ENCODE measurements at regions not wholly inside any gene's neighbourhood (a gene's known extent, or its start where the extent isn't known, plus 50 kb on each side); places are given as distances from the start of the nearest gene placed in this dataset.
A peak's percentile ranks its signal among the peaks of the same experiment; 100 is the strongest.

GRCh38 chr11:39374963-39375698 lies 2084.3 kb downstream of the LRRC4C start:
- Histone ChIP-seq H3K4me2 (ENCODE audit: insufficient read depth, insufficient read length, low read length) (no peak overlapping the region), H3K79me2 (ENCODE audit: insufficient read depth, low read length) (no peaks in the 10 kb centered on the region), H3K23ac (ENCODE audit: insufficient read length, low read depth, low read length) (no peak overlapping the region), H3K27ac (ENCODE audit: insufficient read length, low read depth, low read length) (no peak overlapping the region), H3K4me1 (ENCODE audit: insufficient read depth, low read length) (no peaks in the 10 kb centered on the region), H2AK5ac (ENCODE audit: insufficient read length, low read length) (no peak overlapping the region), H2BK15ac (ENCODE audit: low read depth, low read length) (no peak overlapping the region), H3K4ac (ENCODE audit: low read depth, low read length) (no peak overlapping the region), H3K79me1 (ENCODE audit: insufficient read depth, low read depth, low read length, poor library complexity, severe bottlenecking) (no peaks in the 10 kb centered on the region), H3K9ac (ENCODE audit: extremely low read depth, insufficient read length, low read length) (no peak overlapping the region), H4K20me1 (ENCODE audit: control insufficient read depth, insufficient read depth, insufficient read length) (no peaks in the 10 kb centered on the region), H4K91ac (ENCODE audit: insufficient read length, low read depth, low read length) (no peak overlapping the region), H2AFZ (ENCODE audit: low read length) (no peak overlapping the region), H4K5ac (ENCODE audit: insufficient read length, low read depth, low read length) (no peak overlapping the region), H2BK120ac (ENCODE audit: low read depth, low read length, poor library complexity, severe bottlenecking) (no peak overlapping the region), H4K8ac (replicated peaks; ENCODE audit: insufficient read length, low read depth, low read length) (no peak overlapping the region), H2BK20ac (ENCODE audit: low read depth, low read length, poor library complexity, severe bottlenecking) (no peak overlapping the region), H3K23me2 (ENCODE audit: insufficient read length, low read depth, low read length, poor library complexity, severe bottlenecking) (no peaks in the 10 kb centered on the region), H3K18ac (ENCODE audit: insufficient read length, low read depth, low read length) (no peak overlapping the region), H2BK12ac (ENCODE audit: insufficient read length, low read depth, low read length) (no peak overlapping the region), H3K9me3 (ENCODE audit: control insufficient read depth, low read depth, low read length) (no peaks in the 10 kb centered on the region), H2BK5ac (ENCODE audit: insufficient read length, low read length) (no peak overlapping the region), H3T11ph (ENCODE audit: low read length) (no peak overlapping the region), H3K56ac (ENCODE audit: insufficient read length, low read depth, low read length) (no peak overlapping the region), H3K14ac (ENCODE audit: insufficient read depth, low read length) (no peak overlapping the region), H3K27me3 (ENCODE audit: insufficient read depth, low read length) (no peaks in the 10 kb centered on the region)
- H3K27ac Mint-ChIP-seq, result no peak overlapping the region
- TF ChIP-seq, protein P1, sequence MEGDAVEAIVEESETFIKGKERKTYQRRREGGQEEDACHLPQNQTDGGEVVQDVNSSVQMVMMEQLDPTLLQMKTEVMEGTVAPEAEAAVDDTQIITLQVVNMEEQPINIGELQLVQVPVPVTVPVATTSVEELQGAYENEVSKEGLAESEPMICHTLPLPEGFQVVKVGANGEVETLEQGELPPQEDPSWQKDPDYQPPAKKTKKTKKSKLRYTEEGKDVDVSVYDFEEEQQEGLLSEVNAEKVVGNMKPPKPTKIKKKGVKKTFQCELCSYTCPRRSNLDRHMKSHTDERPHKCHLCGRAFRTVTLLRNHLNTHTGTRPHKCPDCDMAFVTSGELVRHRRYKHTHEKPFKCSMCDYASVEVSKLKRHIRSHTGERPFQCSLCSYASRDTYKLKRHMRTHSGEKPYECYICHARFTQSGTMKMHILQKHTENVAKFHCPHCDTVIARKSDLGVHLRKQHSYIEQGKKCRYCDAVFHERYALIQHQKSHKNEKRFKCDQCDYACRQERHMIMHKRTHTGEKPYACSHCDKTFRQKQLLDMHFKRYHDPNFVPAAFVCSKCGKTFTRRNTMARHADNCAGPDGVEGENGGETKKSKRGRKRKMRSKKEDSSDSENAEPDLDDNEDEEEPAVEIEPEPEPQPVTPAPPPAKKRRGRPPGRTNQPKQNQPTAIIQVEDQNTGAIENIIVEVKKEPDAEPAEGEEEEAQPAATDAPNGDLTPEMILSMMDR (conservative IDR thresholded peaks at IDR 0.05), result peak; percentile 80
- DNase-seq, result no peak
- H3K27me3 Mint-ChIP-seq (ENCODE audit: low read depth), result no peaks in the 10 kb centered on the region
- H3K4me3 Mint-ChIP-seq, result no peak overlapping the region
- WGBS (ENCODE audit: extremely low coverage, insufficient read length, low lambda C conversion rate), result no CpG with 5 or more reads among the region's 8 CpGs
- no peaks in the 10 kb centered on the region for H3K9me3 Mint-ChIP-seq
- H3K36me3 Mint-ChIP-seq (ENCODE audit: insufficient read depth in 1 of 3, low read depth in 3 of 3), result no peaks in the 10 kb centered on the region
- no peaks in the 10 kb centered on the region for H3K4me1 Mint-ChIP-seq
